Suppressor macrophage treated with lipopolysaccharide for 1 hour (primary cell): ENCODE measurements at regions not wholly inside any gene's neighbourhood (a gene's known extent, or its start where the extent isn't known, plus 50 kb on each side); places are given as distances from the start of the nearest gene placed in this dataset.

Source experiments
- DNase-seq, 3 donors: peaks; one replicate each; pipeline ENCODE4 v3.0.0-alpha.2; 2020 to 2022

GRCh38 chr5:160511280-160511929 is 89.8 kb downstream of the PTTG1 start:
- DNase-seq = no peak
